ENCODE measurements at regions not wholly inside any gene's neighbourhood (a gene's known extent, or its start where the extent isn't known, plus 50 kb on each side); places are given as distances from the start of the nearest gene placed in this dataset.

- Histone ChIP-seq H2AFZ (ENCODE audit: low read length) (no peak overlapping the region), H4K8ac (replicated peaks; ENCODE audit: insufficient read length, low read depth, low read length) (no peak overlapping the region), H4K5ac (ENCODE audit: insufficient read length, low read depth, low read length) (no peak overlapping the region), H3K79me2 (ENCODE audit: insufficient read depth, low read length) (no peaks in the 10 kb centered on the region), H3K27ac (ENCODE audit: insufficient read length, low read depth, low read length) (no peak overlapping the region), H3K4me1 (ENCODE audit: insufficient read depth, low read length) (no peaks in the 10 kb centered on the region), H3K23me2 (ENCODE audit: insufficient read length, low read depth, low read length, poor library complexity, severe bottlenecking) (no peaks in the 10 kb centered on the region), H2AK5ac (ENCODE audit: insufficient read length, low read length) (no peak overlapping the region), H2BK12ac (ENCODE audit: insufficient read length, low read depth, low read length) (no peak overlapping the region), H3K18ac (ENCODE audit: insufficient read length, low read depth, low read length) (no peak overlapping the region), H4K20me1 (ENCODE audit: control insufficient read depth, insufficient read depth, insufficient read length) (no peaks in the 10 kb centered on the region), H3K14ac (ENCODE audit: insufficient read depth, low read length) (no peak overlapping the region), H3K4ac (ENCODE audit: low read depth, low read length) (no peak overlapping the region), H3K79me1 (ENCODE audit: insufficient read depth, low read depth, low read length, poor library complexity, severe bottlenecking) (no peaks in the 10 kb centered on the region), H4K91ac (ENCODE audit: insufficient read length, low read depth, low read length) (no peak overlapping the region), H3K23ac (ENCODE audit: insufficient read length, low read depth, low read length) (no peak overlapping the region), H2BK120ac (ENCODE audit: low read depth, low read length, poor library complexity, severe bottlenecking) (no peak overlapping the region), H3T11ph (ENCODE audit: low read length) (no peak overlapping the region), H3K9me3 (ENCODE audit: control insufficient read depth, low read depth, low read length) (no peaks in the 10 kb centered on the region), H2BK5ac (ENCODE audit: insufficient read length, low read length) (no peak overlapping the region), H3K56ac (ENCODE audit: insufficient read length, low read depth, low read length) (no peak overlapping the region), H3K27me3 (ENCODE audit: insufficient read depth, low read length) (no peaks in the 10 kb centered on the region), H2BK20ac (ENCODE audit: low read depth, low read length, poor library complexity, severe bottlenecking) (no peak overlapping the region), H3K9ac (ENCODE audit: extremely low read depth, insufficient read length, low read length) (no peak overlapping the region), H2BK15ac (ENCODE audit: low read depth, low read length) (no peak overlapping the region), H3K4me2 (ENCODE audit: insufficient read depth, insufficient read length, low read length) (no peak overlapping the region)
- no peak overlapping the region for H3K27ac Mint-ChIP-seq
- peaks cover 0 to 2% of the 10 kb centered on the region in 2 experiments; a peak in 1 of 4 replicates for H3K4me1 Mint-ChIP-seq
- no peak overlapping the region for H3K4me3 Mint-ChIP-seq
- no CpG with 5 or more reads among the region's 4 CpGs for WGBS (ENCODE audit: extremely low coverage, insufficient read length, low lambda C conversion rate)
- peaks cover 41% of the 10 kb centered on the region for H3K27me3 Mint-ChIP-seq (ENCODE audit: low read depth)
- peaks cover 4 to 7% of the 10 kb centered on the region in 2 experiments; a peak in 4 of 5 replicates for H3K9me3 Mint-ChIP-seq
- TF ChIP-seq CTCF (conservative IDR thresholded peaks at IDR 0.05), result no peak
- DNase-seq, result no peak
- H3K36me3 Mint-ChIP-seq (ENCODE audit: insufficient read depth in 1 of 3, low read depth in 3 of 3), result 0 out of 7 replicates have a peak, but pooled peaks cover 0 to 2% (median 0%) of the 10 kb centered on the region in 3 experiments
Measured at GRCh38 chr11:44408141-44408540, 98.2 kb upstream of the ALX4 start.
